ENCODE measurements at regions not wholly inside any gene's neighbourhood (a gene's known extent, or its start where the extent isn't known, plus 50 kb on each side); places are given as distances from the start of the nearest gene placed in this dataset.

GRCh38 chr14:58951143-58951542 is 237.3 kb upstream of the DAAM1 start:
- H3K79me2 ChIP-seq (ENCODE audit: control insufficient read depth, insufficient read depth, low read length), result no peaks in the 10 kb centered on the region
- DNase-seq (ENCODE audit: low read depth, low spot score), result no peak
- in situ Hi-C loops (cut with MboI), result loop anchor here (5.0 kb wide), 1 partner anchor 154 kb away; no protein-coding TSS in a partner anchor
- no peaks in the 10 kb centered on the region for H3K9me3 ChIP-seq (replicated peaks; ENCODE audit: control insufficient read depth, insufficient read depth, low read length)
- no peak overlapping the region for H3K27ac ChIP-seq (ENCODE audit: control insufficient read depth, insufficient read depth)
- no peak overlapping the region for H3K4me2 ChIP-seq (ENCODE audit: control insufficient read depth, insufficient read depth)
- no peaks in the 10 kb centered on the region for H3K27me3 ChIP-seq (replicated peaks in 1 of 2; ENCODE audit: control insufficient read depth in 2 of 2, insufficient read depth in 2 of 2, low read length in 1 of 2)
- intact Hi-C loops (cut with micrococcal nuclease; ENCODE audit: unreplicated experiment), result no loop called here
- POLR2A ChIA-PET, result interaction anchor here (1.0 kb wide), 1 partner anchor 10 kb away, joined by 4 read pairs; no protein-coding TSS in a partner anchor
- no peak for FAIRE-seq
- no peaks in the 10 kb centered on the region for H3K36me3 ChIP-seq (ENCODE audit: control insufficient read depth in 2 of 2, insufficient read depth in 2 of 2, low read length in 1 of 2)
- 20% methylated on average over 2 of the region's 2 CpGs for WGBS (ENCODE audit: insufficient coverage, insufficient replicate concordance, low lambda C conversion rate, missing lambda C conversion rate)
- no TSS peak for BruUV-seq (replicated peaks)
- ATAC-seq, result no peak
- no peak overlapping the region for H3K9ac ChIP-seq (ENCODE audit: control insufficient read depth, insufficient read depth, low read length)
- no peak overlapping the region for H2AFZ ChIP-seq (ENCODE audit: control insufficient read depth, low read depth, low read length)
- RAD21 ChIA-PET (ENCODE audit: unreplicated experiment), result no interaction called here
- no peaks in the 10 kb centered on the region for H4K20me1 ChIP-seq (ENCODE audit: control insufficient read depth, insufficient read depth)
- SMC1A ChIA-PET (ENCODE audit: uncharacterized antibody, unreplicated experiment), result interaction anchor here (1.1 to 1.4 kb wide), 2 partner anchors 9 to 18 kb away, joined by 3 to 7 read pairs; no protein-coding TSS in a partner anchor
- H3K4me1 ChIP-seq (ENCODE audit: control insufficient read depth, insufficient read depth, low read length), result peaks cover 14% of the 10 kb centered on the region
- CTCF ChIA-PET, result no interaction called here
- H3K4me3 ChIP-seq, result no peak overlapping the region
- TF ChIP-seq SMAD1 (IDR thresholded peaks at IDR 0.05; ENCODE audit: low read depth, partially characterized antibody), result no peak
- TF ChIP-seq RB1 (IDR thresholded peaks at IDR 0.05; ENCODE audit: borderline replicate concordance), result no peak
- TF ChIP-seq BMI1 (IDR thresholded peaks at IDR 0.05; ENCODE audit: borderline replicate concordance), result no peak
- no peak for TF ChIP-seq PBX3 (IDR thresholded peaks at IDR 0.05; ENCODE audit: insufficient replicate concordance, low read depth, low read length)
- TF ChIP-seq STAT3 (IDR thresholded peaks at IDR 0.05; ENCODE audit: low read depth, low read length), result no peak
- TF ChIP-seq REST (IDR thresholded peaks at IDR 0.05; ENCODE audit: low read depth, low read length), result no peak
- TF ChIP-seq DPF2 (IDR thresholded peaks at IDR 0.05), result no peak
- TF ChIP-seq ZNF384 (IDR thresholded peaks at IDR 0.05; ENCODE audit: borderline replicate concordance, low read depth, low read length), result no peak
- no peak for TF ChIP-seq ZNF687 (IDR thresholded peaks at IDR 0.05)
- TF ChIP-seq POLR2AphosphoS5 (IDR thresholded peaks at IDR 0.05; ENCODE audit: low read length), result no peak
- TF ChIP-seq CHD4 (IDR thresholded peaks at IDR 0.05), result no peak
- TF ChIP-seq ATF7 (IDR thresholded peaks at IDR 0.05; ENCODE audit: low read depth), result no peak
- no peak for TF ChIP-seq ZBTB4 (CRISPR knock-in tag; IDR thresholded peaks at IDR 0.05)

Data from GM12878 (cell line).